GM21526 (cell line): ENCODE measurements at regions not wholly inside any gene's neighbourhood (a gene's known extent, or its start where the extent isn't known, plus 50 kb on each side); places are given as distances from the start of the nearest gene placed in this dataset.
A peak's percentile ranks its signal among the peaks of the same experiment; 100 is the strongest.
"Not testable (repeated sequence)": the region's sequence is repeated elsewhere in the genome, so short reads cannot be mapped to it uniquely, and the experiment has no call there.

ENCODE experiments used
- ATAC-seq: cut with Tn5 transposase; IDR thresholded peaks from one replicate; pipeline ENCODE4 v1.9.1; 2021; ENCODE audit warnings: moderate library complexity; ENCODE audit not compliant: unreplicated experiment, low FRiP score

- ATAC-seq: no peak
Measured at GRCh38 chr12:87368259-87368658, 660.9 kb downstream of the C12orf50 start.

DNA sequence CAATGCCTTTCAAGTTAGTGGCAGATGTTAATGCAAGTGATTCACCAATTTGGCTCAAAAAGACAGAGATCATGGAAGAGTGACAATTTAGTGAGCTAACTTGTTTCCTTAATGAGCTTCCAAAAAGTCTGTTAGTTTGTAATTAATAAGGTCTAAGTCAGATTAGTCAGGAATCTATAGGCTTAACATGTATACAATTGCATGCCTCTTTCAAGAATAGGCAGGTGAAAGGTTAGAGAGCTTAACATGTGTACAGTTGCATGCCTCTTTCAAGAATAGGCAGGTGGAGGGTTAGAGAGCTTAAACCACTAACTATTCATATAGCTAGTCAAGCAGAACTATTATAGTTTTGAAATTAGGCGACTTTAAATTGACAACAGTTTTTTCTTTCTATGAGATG is 663.8 kb downstream of the C12orf50 start:
- ATAC-seq: no peak

DNA sequence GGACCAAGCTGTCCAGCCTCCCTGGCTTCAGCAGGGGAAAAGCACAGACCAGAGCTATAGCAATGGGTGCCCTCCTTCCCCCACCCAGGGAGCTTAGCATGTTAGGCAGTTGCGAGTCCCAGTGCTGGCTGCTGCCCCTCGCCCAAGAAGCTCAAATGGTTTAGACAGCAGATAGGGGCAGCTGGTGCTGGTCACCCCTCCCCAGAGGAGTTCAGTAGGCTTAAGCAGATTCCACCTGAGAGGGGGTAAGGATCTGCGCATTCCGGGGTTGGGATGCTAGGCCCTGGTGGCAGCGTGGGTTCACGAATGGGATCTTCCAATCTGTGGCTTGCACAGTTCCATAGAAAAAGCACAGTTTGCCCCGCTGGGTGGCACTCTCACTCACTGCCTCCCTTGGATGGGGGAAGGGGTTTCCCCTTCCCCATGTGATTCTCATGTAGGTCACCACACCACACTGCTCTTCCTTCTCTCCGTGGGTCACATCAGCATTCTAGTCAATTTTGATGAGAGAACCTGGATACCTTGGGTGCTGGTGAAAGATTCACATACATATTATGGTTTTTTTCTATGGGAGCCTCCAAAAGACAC is 665.6 kb downstream of the C12orf50 start:
- ATAC-seq: no peak

GRCh38 chr12:87349681-87350080 is 679.5 kb downstream of the C12orf50 start:
- no peak for ATAC-seq

GRCh38 chr12:87348071-87348470 is 681.1 kb downstream of the C12orf50 start:
- no peak for ATAC-seq

- ATAC-seq: no peak
Measured at GRCh38 chr12:87344699-87345098, 684.5 kb downstream of the C12orf50 start.

GRCh38 chr12:87338681-87339080 is 690.5 kb downstream of the C12orf50 start:
- no peak for ATAC-seq

DNA sequence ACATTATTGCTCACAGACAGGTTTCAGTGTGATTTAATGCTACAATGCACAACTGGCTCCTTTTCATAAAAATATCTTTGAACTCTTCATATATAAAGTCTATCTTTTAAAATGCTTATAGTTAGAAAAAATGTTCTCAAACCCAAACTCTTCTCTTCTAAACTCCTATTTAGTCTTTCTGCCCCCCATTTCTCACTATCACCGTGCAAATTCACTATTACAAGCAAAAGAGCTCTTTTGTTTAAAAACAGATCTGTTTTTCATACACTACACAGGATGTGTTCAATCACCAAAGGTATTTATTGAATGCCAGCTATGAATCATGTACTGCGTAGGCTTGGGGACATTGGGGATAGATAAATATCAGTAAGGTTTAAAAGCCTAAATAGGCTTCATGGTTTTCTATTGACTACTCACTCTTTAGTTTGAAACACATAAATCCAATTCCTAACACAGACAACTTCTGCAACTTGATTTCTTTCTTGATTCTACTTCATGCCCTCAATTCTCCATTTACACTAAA is 692.3 kb downstream of the C12orf50 start:
- no peak for ATAC-seq

DNA sequence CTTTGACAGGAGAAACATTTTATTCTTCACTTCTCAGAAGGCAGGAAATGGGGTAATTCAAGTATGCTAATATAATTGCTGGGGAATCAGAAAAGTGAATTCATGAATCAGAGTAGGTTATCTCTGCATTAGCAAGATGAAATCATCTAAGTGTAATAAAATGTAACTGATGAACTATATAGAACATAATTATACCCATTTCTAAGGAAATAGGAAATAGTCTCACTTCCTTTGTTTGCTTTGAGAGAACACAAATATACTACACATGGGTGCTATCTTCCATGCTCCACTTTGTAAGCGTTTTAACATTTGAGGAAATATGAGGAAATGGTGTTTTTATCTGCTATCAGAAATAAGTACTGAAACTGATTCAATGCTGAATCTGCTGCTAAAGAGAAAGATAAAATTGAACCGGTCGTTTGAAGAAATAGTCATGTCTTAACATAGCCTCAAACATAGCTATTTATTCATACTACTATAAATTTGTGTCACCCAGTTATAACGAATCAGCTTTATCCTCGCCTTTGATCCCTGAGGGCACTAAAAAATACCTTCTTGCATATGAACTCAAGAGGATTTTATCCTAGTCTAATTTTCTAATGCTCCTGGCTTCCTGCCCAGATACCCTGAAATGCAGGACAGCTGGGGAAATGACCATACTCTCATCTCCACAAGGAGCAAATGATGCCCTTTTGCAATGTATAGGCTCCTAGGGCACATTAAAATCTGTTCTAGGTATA is 696.0 kb downstream of the C12orf50 start:
- no peak for ATAC-seq

- ATAC-seq: not testable (repeated sequence)
Measured at GRCh38 chr12:87330071-87330555, 699.1 kb downstream of the C12orf50 start.

DNA sequence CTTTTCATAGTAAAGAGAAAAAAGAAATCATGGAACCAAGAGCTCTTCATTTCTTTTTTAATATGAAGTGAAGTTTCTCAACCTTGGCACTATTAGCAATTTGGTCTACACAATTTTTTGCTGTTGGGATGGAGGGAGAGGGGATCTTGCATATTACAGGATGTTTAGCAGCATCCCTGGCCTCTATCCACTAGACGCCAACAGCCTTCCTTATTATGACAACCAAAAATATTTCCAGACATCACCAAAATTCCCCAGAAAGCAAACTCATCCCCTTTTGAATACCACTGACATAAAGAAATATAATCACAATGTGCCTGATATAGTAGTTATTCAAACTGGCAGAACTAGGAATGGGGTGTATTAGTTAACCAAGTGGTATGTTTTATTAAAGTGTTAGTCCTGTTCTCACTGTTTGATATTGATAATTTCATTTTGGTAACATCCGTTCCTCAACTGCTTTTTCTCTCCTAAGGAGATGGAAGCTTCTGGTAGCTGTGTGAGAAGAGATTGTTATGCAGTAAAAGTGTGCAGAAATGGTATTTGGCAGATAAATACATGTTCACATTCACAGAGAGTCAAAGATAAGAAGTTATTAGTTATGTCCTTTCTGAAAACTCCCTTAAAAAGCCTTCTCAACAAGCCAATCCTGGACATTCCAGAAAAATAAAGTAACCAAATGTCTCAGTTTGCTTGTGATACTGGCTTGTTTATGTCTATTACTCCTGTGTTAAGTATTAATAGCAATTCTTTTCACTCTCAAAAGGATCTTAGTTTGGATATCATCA is 699.9 kb downstream of the C12orf50 start:
- no peak for ATAC-seq

DNA sequence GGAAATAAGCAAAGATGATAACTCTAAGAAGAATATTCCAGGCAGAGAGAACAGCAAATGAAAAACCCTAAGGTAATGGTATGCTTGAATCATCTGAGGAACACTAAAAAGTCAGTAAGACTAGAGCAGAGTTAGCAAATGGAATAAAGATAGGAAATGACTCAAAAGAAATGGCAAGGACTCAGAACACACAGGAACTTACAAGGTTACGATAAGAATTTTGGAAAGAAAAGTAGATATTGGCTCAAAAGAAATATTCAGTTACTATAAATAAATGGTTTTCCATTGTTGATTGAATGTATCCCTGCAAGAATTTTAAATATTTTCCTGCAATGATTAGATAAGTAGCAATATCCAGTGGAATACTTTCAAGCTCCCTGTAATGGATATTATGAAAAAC is 705.8 kb downstream of the C12orf50 start:
- no peak for ATAC-seq

GRCh38 chr12:87320724-87321123 is 708.5 kb downstream of the C12orf50 start:
- ATAC-seq: no peak

- no peak for ATAC-seq
Measured at GRCh38 chr12:87317302-87317701, 711.9 kb downstream of the C12orf50 start.

DNA sequence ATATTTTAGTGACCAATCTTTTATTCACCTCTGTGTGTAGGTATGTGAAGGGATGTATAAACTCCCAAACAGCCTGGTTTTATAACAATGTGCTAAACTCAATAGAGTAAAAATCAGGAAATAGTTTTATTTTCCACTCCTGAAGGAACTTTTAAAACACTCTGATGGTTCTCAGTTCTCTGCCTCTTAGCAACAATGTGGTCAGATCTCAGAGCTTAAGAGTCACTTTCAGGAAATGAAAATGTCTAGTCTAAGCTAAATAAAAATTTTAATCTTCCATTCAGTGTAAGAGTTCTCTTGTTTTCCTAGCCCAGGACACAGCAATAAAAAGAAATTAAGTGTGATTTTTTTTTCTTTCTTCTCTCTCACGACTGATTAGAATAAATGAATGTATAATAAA is 718.0 kb downstream of the C12orf50 start:
- peak; percentile 56 for ATAC-seq

- no peak for ATAC-seq
Measured at GRCh38 chr12:87310126-87310525, 719.1 kb downstream of the C12orf50 start.

DNA sequence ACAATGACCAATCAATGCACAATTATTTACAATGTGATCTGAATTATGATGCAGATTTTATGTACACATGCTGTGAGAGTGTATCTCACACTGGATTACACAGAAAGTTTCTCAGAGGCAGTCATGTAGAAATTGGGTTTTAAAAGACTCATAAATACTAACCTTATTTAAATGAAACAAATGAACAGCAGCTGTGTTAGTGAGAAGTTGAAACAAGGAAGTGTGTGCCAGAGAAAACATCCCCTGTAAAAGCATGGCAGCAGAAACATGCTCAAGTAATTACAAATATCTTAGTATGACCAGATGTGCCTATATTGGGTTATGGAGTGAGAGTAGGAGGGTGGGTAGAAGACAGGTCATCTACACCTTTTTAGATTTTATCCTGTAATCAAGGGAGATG is 723.7 kb downstream of the C12orf50 start:
- no peak for ATAC-seq

GRCh38 chr12:87304406-87304805 is 724.8 kb downstream of the C12orf50 start:
- ATAC-seq: no peak

GRCh38 chr12:87303396-87304012 is 725.7 kb downstream of the C12orf50 start:
- ATAC-seq: no peak

- ATAC-seq: no peak
Measured at GRCh38 chr12:87302126-87302745, 727.0 kb downstream of the C12orf50 start.
